Suprapubic skin (tissue), 4 donors: ENCODE measurements at regions not wholly inside any gene's neighbourhood (a gene's known extent, or its start where the extent isn't known, plus 50 kb on each side); places are given as distances from the start of the nearest gene placed in this dataset.
"Not testable (repeated sequence)": the region's sequence is repeated elsewhere in the genome, so short reads cannot be mapped to it uniquely, and the experiment has no call there.

Experiments used
- DNase-seq, 2 donors: peaks; one replicate each; pipeline ENCODE4 v3.0.0-alpha.2; 2019; ENCODE audit warnings: low spot score in 2 of 2
- H3K27ac ChIP-seq: fragments of 200-600 bp; sonication (generic); one replicate; pipeline ENCODE4 v1.5.1; 2019
- H3K27me3 ChIP-seq: fragments of 200-600 bp; sonication (generic); one replicate; pipeline ENCODE4 v1.5.1; 2019
- H3K36me3 ChIP-seq: fragments of 200-600 bp; sonication (generic); one replicate; pipeline ENCODE4 v1.5.1; 2019
- H3K4me1 ChIP-seq: fragments of 200-600 bp; sonication (generic); one replicate; pipeline ENCODE4 v1.5.1; 2019
- H3K4me3 ChIP-seq: fragments of 200-600 bp; sonication (generic); one replicate; pipeline ENCODE4 v1.5.1; 2019; ENCODE audit warnings: mild to moderate bottlenecking
- H3K9me3 ChIP-seq: fragments of 200-600 bp; sonication (generic); one replicate; pipeline ENCODE4 v1.5.1; 2019
- EP300 ChIP-seq: sonication (generic); formaldehyde crosslinking; IDR thresholded peaks from one replicate; pipeline ENCODE4 v1.6.1; 2017; ENCODE audit warnings: antibody characterized with exemption
- POLR2A ChIP-seq, 2 donors: fragments of 450-650 bp; IDR thresholded peaks; one replicate each; pipeline ENCODE4 v1.6.1; 2017; ENCODE audit warnings: antibody characterized with exemption in 2 of 2, mild to moderate bottlenecking in 2 of 2, moderate library complexity in 2 of 2
- POLR2AphosphoS5 ChIP-seq, 3 donors: sonication (generic); formaldehyde crosslinking; IDR thresholded peaks; one replicate each; pipeline ENCODE4 v1.6.1; 2017; ENCODE audit warnings: antibody characterized with exemption in 3 of 3
- WGBS: methylation state at CpG from one replicate; pipeline ENCODE4 v1.1.5; 2018; 5-methylcytosine and 5-hydroxymethylcytosine counted together
- TF ChIP-seq, protein P1 (sequence below), 2 donors: fragments of 200-600 bp in 1 of 2; fragments of 450-650 bp in 1 of 2; sonication (generic) in 1 of 2; IDR thresholded peaks; one replicate each; pipeline ENCODE4 v1.5.1; 2016 to 2019; ENCODE audit warnings: antibody characterized with exemption in 2 of 2, mild to moderate bottlenecking in 1 of 2, moderate library complexity in 1 of 2

DNA sequence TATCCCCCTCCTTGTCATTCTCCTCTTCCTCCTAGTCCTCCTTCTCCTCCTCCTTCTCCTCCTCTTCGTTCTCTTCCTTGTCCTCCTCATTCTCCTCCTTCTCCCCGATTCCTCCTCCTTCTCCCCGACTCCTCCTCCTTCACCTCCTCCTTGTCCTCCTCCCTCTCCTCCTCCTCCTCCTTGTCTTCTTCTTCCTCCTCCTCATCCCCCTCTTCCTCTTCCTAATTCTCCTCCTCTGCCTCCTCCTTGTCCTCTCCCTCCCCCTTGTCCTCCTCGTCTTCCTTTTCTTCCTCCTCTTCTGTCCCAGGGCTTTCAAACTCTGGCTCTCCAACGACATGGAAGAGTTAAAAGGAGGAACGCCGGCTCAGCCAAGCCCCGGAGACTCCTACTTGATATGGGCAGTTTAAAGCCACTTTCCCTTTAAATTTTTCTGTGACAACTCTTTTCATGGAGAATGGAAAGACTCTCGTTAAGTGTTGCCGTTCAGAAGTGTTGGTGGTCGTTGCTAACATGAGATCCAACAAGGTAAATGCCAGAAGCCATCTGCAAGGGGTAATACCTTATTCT is 115.5 kb upstream of the FAM20C start:
- 52% methylated on average over 5 of the region's 11 CpGs for WGBS
- not testable (repeated sequence) for H3K9me3 ChIP-seq, H3K27ac ChIP-seq, H3K4me1 ChIP-seq, H3K27me3 ChIP-seq, H3K4me3 ChIP-seq, H3K36me3 ChIP-seq
- DNase-seq = peak in 1 of 2 donors; percentile 35

DNA sequence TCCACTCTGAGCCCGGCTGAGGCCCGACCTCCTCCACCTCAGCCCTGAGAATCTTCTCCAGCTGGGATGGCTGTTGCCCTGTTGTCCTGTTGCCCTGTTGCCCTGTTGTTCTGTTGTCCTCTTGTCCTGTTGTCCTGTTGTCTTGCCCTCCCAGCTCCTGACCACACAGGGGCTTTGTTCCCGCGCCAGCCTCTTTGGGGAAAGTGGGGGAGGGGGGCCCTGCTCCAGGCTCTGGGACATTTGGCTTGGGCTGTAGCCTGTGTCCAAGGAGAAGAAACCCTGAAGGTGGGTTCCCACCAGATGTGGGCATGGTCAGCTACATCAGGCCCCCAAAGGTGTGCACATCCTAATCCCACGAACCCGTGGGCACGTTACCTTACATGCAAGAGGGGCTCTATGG is 113.5 kb upstream of the FAM20C start:
- WGBS = 81% methylated on average over 5 of the region's 7 CpGs
- H3K27ac ChIP-seq, H3K27me3 ChIP-seq, H3K4me1 ChIP-seq, H3K9me3 ChIP-seq, H3K4me3 ChIP-seq, H3K36me3 ChIP-seq: not testable (repeated sequence)
- DNase-seq = peak in 1 of 2 donors; percentile 37

DNA sequence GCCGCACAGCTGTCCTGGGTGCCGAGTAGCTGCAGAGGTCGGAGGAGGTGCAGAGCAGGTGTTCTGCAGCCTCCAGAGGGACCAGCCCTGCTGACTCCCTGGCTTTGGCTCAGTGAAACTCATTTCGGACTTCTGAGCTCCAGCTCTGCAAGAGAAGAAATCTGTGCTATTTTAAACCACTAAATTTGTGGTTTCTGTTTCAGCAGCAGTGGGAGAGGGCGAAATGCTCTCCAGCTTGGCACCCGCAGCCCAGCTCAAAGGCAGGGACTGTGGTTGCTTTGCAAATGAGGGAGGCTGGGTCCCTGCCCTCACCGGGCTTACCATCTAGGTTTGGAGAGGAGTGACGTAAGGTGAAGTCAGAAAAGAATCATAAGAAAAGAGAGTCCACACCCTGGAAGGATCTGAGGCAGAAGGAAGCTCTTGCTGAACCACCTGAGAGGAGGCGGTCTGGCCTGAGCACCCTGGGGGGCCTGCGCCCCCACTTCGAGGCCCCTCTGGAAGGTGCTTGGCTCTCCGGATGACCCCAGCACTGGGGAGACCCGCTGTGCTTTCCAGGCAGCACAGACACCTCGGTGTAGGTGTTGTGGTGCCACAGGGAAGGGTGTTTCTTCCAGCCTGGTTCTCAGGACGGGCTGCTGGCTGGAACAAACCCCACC is 112.8 kb upstream of the FAM20C start:
- not testable (repeated sequence) for DNase-seq, H3K36me3 ChIP-seq, H3K4me1 ChIP-seq, H3K9me3 ChIP-seq, H3K27me3 ChIP-seq, H3K27ac ChIP-seq, H3K4me3 ChIP-seq
- WGBS = 86% methylated on average over 4 of the region's 15 CpGs

DNA sequence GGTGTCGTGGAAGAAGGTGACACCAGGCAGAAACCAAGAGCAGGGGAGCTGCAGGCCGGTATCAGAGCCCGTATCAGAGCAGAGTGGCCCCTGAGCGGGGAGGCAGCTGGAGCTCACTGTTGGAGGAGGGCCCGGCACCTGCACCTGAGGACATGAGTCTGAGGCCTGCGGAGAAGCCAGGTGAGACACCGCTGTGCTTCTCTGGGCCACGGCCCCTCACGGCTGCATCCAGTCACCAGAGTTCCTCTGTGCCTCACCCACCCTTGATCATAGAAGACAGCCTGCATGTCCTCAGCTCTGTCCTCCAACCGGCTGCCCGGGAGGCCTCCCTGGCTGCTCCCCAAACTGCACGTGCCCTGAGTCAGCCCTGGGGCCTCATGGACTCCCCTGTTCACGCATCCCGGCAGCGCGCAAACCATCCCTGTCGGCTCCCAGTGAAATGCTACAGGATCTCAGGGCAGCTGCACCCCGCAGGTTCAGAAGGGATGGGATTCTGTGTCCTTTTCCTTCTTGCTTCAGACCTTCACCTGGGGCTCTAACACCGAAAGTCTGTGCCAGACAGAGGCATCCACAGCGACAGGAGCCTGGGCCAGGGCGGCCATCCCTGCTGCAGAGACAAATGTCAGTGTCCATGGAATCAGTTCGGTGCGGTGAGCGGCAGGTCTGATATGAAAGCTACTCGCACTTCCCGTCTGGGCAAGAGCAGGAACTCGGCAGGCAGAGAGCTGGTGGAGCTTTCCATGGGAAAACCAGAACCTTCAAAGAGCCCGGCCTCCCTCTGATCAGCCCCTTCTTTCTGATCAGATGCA is 111.9 kb upstream of the FAM20C start:
- DNase-seq = no peak
- no peaks in the 10 kb centered on the region for H3K36me3 ChIP-seq
- no peak overlapping the region for H3K4me3 ChIP-seq
- peaks cover 3% of the 10 kb centered on the region for H3K27me3 ChIP-seq
- no peak for TF ChIP-seq POLR2A (IDR thresholded peaks at IDR 0.05)
- TF ChIP-seq EP300 = no peak
- no peak for TF ChIP-seq POLR2AphosphoS5 (IDR thresholded peaks at IDR 0.05)
- TF ChIP-seq, protein P1, sequence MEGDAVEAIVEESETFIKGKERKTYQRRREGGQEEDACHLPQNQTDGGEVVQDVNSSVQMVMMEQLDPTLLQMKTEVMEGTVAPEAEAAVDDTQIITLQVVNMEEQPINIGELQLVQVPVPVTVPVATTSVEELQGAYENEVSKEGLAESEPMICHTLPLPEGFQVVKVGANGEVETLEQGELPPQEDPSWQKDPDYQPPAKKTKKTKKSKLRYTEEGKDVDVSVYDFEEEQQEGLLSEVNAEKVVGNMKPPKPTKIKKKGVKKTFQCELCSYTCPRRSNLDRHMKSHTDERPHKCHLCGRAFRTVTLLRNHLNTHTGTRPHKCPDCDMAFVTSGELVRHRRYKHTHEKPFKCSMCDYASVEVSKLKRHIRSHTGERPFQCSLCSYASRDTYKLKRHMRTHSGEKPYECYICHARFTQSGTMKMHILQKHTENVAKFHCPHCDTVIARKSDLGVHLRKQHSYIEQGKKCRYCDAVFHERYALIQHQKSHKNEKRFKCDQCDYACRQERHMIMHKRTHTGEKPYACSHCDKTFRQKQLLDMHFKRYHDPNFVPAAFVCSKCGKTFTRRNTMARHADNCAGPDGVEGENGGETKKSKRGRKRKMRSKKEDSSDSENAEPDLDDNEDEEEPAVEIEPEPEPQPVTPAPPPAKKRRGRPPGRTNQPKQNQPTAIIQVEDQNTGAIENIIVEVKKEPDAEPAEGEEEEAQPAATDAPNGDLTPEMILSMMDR (IDR thresholded peaks at IDR 0.05) = no peak
- peaks cover 4% of the 10 kb centered on the region for H3K4me1 ChIP-seq
- 84% methylated on average over 21 of the region's 28 CpGs for WGBS
- H3K9me3 ChIP-seq = no peaks in the 10 kb centered on the region
- no peak overlapping the region for H3K27ac ChIP-seq

DNA sequence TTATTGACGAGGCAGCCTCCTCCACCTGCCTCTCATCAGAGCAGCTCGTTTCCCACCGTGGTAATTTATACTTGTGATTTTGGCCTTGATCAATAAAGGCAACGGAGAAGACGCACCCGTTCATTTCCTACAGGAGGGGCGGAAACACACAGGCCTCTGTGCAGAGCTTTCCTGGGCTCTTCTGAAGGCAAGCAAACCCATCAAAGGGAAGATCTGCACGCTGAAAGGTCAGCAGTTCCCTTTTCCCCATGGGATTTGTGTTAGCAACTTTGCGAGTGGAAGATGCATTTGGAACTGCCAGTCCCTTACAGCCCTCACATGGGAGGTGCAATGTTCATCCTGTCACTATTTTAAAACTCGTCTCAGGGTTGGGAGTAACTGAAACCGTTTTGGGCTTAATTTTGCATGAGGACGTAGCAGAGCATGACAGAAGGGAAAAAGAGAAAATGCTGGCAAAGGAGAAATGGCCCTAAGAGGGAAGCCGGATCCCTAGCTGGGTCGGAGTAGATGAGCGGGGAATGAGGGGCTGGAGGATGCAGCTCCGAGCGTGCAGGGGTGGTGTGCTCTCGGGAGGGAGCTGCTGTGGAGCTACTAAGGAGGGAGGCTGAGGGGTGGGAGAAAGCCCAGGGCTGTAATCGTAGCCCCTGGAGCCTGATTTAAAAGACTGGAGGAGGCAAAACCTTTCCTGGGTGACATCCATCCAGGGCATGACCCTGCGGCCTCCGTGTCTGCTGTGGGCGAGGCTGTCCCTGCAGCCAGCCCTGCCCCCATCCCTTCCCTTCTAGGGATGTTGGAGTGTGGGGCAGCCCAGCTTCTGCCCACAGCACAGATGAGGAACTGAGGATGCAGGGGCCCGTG is 111.1 kb upstream of the FAM20C start:
- H3K27me3 ChIP-seq = peaks cover 3% of the 10 kb centered on the region
- WGBS = 81% methylated on average over 19 of the region's 23 CpGs
- H3K36me3 ChIP-seq = no peaks in the 10 kb centered on the region
- TF ChIP-seq POLR2AphosphoS5 (IDR thresholded peaks at IDR 0.05) (no peak), EP300 (no peak), POLR2A (IDR thresholded peaks at IDR 0.05) (no peak)
- TF ChIP-seq, protein P1 (IDR thresholded peaks at IDR 0.05) = no peak
- DNase-seq = no peak
- no peaks in the 10 kb centered on the region for H3K9me3 ChIP-seq
- H3K4me3 ChIP-seq = no peak overlapping the region
- H3K4me1 ChIP-seq = peaks cover 7% of the 10 kb centered on the region
- no peak overlapping the region for H3K27ac ChIP-seq

DNA sequence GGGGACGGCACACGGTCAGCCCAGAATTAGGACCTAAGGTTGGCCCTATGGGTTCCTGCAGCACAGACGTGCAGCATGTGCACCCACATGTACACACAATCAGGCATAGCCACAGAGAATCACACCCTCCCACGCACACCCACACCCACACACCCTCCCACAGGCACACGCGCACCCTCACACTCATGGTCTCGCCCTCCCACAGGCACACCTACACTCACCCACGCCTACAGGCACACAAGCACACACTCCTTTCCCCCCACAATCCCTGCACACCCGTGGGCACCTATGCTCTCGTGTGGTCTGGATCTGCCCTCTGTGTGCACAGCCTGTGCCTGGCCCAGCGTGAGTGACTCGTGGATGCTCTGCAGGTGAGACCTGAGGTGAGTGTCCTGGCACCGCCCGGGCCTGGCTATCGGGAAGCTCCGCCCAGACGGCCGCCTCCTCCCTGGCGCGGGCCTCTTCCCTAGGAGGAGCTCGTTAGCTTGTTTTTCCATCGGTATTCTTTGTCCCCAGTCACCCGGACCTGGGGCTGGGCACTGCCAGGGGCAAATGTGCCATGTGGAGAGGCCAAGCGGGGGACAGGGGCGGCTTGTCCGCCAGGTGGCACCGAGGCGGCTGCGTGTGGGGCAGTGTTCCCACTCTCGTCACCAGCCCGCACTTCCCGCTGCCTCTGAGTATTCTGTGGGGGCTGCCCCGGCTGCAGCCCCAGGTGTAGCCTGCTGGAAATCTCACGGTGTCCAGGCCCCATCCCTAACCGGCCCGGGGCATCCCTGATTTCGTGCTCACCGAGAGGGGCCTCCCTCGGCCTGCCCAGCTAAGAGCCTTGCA is 110.2 kb upstream of the FAM20C start:
- H3K9me3 ChIP-seq = no peaks in the 10 kb centered on the region
- TF ChIP-seq POLR2A (IDR thresholded peaks at IDR 0.05) (no peak), POLR2AphosphoS5 (IDR thresholded peaks at IDR 0.05) (no peak), EP300 (no peak)
- TF ChIP-seq, protein P1 (IDR thresholded peaks at IDR 0.05) = no peak
- WGBS = 58% methylated on average over 34 of the region's 39 CpGs
- DNase-seq = no peak
- H3K4me3 ChIP-seq = no peak overlapping the region
- no peaks in the 10 kb centered on the region for H3K36me3 ChIP-seq
- H3K27me3 ChIP-seq = peaks cover 3% of the 10 kb centered on the region
- H3K27ac ChIP-seq = no peak overlapping the region
- H3K4me1 ChIP-seq = peaks cover 7% of the 10 kb centered on the region
